ENCODE measurements at regions not wholly inside any gene's neighbourhood (a gene's known extent, or its start where the extent isn't known, plus 50 kb on each side); places are given as distances from the start of the nearest gene placed in this dataset.

- TF ChIP-seq POLR2A (IDR thresholded peaks at IDR 0.05) (no peak), CTCF (IDR thresholded peaks at IDR 0.05) (no peak)
Observed at GRCh38 chr7:131896165-131896863, 339.9 kb upstream of the PODXL start.
